H9 (cell line): ENCODE measurements at regions not wholly inside any gene's neighbourhood (a gene's known extent, or its start where the extent isn't known, plus 50 kb on each side); places are given as distances from the start of the nearest gene placed in this dataset.

Source experiments
- DNase-seq: peaks from one replicate; pipeline ENCODE4 v3.0.0-alpha.2; 2017
- H2AFZ ChIP-seq: one replicate; pipeline ENCODE4 v1.6.1; 2013; ENCODE audit warnings: mild to moderate bottlenecking, low read length, control low read depth, moderate library complexity
- H2AK5ac ChIP-seq: 2 replicates; pipeline ENCODE4 v1.6.1; 2013; ENCODE audit warnings: low read length, control low read depth, mixed read lengths; ENCODE audit not compliant: insufficient read length
- H2BK120ac ChIP-seq: one replicate; pipeline ENCODE4 v1.6.1; 2013; ENCODE audit warnings: low read depth, mild to moderate bottlenecking, low read length, control low read depth, inconsistent platforms; ENCODE audit not compliant: poor library complexity, severe bottlenecking
- H2BK12ac ChIP-seq: 2 replicates; pipeline ENCODE4 v1.6.1; 2013; ENCODE audit warnings: low read length, control low read depth, mixed read lengths, low read depth; ENCODE audit not compliant: insufficient read length
- H2BK15ac ChIP-seq: 2 replicates; pipeline ENCODE4 v1.6.1; 2013; ENCODE audit warnings: low read depth, low read length, control low read depth
- H2BK20ac ChIP-seq: one replicate; pipeline ENCODE4 v1.6.1; 2013; ENCODE audit warnings: low read depth, mild to moderate bottlenecking, low read length, control low read depth, inconsistent platforms; ENCODE audit not compliant: poor library complexity, severe bottlenecking
- H2BK5ac ChIP-seq: 2 replicates; pipeline ENCODE4 v1.6.1; 2013; ENCODE audit warnings: low read length, control low read depth, mixed read lengths; ENCODE audit not compliant: insufficient read length
- H3K14ac ChIP-seq: 2 replicates; pipeline ENCODE4 v1.6.1; 2013; ENCODE audit warnings: low read length, control low read depth; ENCODE audit not compliant: insufficient read depth
- H3K18ac ChIP-seq: 2 replicates; pipeline ENCODE4 v1.6.1; 2013; ENCODE audit warnings: low read depth, mild to moderate bottlenecking, mixed read lengths, low read length, control low read depth; ENCODE audit not compliant: insufficient read length
- H3K23ac ChIP-seq: 2 replicates; pipeline ENCODE4 v1.6.1; 2013; ENCODE audit warnings: low read length, control low read depth, mixed read lengths, low read depth; ENCODE audit not compliant: insufficient read length
- H3K23me2 ChIP-seq: 2 replicates; pipeline ENCODE4 v1.6.1; 2013; ENCODE audit warnings: low read depth, mild to moderate bottlenecking, mixed read lengths, low read length, control low read depth; ENCODE audit not compliant: insufficient read length, poor library complexity, severe bottlenecking
- H3K27ac ChIP-seq: 2 replicates; pipeline ENCODE4 v1.5.1; 2013; ENCODE audit warnings: low read length, control low read depth, mixed read lengths, low read depth; ENCODE audit not compliant: insufficient read length
- H3K27me3 ChIP-seq: 2 replicates; pipeline ENCODE4 v1.6.1; 2013; ENCODE audit warnings: low read length, control low read depth, inconsistent platforms; ENCODE audit not compliant: insufficient read depth
- H3K4ac ChIP-seq: 2 replicates; pipeline ENCODE4 v1.6.1; 2013; ENCODE audit warnings: low read depth, mild to moderate bottlenecking, control low read depth, inconsistent platforms, low read length, moderate library complexity
- H3K4me1 ChIP-seq: 2 replicates; pipeline ENCODE4 v1.6.1; 2013; ENCODE audit warnings: low read length, control low read depth, inconsistent platforms; ENCODE audit not compliant: insufficient read depth
- H3K4me2 ChIP-seq: 2 replicates; pipeline ENCODE4 v1.6.1; 2013; ENCODE audit warnings: low read length, control low read depth, mixed read lengths; ENCODE audit not compliant: insufficient read length, insufficient read depth
- H3K56ac ChIP-seq: 2 replicates; pipeline ENCODE4 v1.6.1; 2013; ENCODE audit warnings: low read depth, mild to moderate bottlenecking, mixed read lengths, low read length, control low read depth; ENCODE audit not compliant: insufficient read length
- H3K79me1 ChIP-seq: 2 replicates; pipeline ENCODE4 v1.6.1; 2013; ENCODE audit warnings: low read depth, mild to moderate bottlenecking, moderate library complexity, low read length, control low read depth, inconsistent platforms; ENCODE audit not compliant: insufficient read depth, poor library complexity, severe bottlenecking
- H3K79me2 ChIP-seq: 2 replicates; pipeline ENCODE4 v1.6.1; 2013; ENCODE audit warnings: low read length, control low read depth, inconsistent platforms; ENCODE audit not compliant: insufficient read depth
- H3K9ac ChIP-seq: 2 replicates; pipeline ENCODE4 v1.6.1; 2013; ENCODE audit warnings: low read length, control low read depth, mixed read lengths; ENCODE audit not compliant: insufficient read length; ENCODE audit errors: extremely low read depth
- H3K9me3 ChIP-seq: one replicate; pipeline ENCODE4 v1.6.1; 2013; ENCODE audit warnings: low read depth, low read length, inconsistent platforms; ENCODE audit not compliant: control insufficient read depth
- H3T11ph ChIP-seq: one replicate; pipeline ENCODE4 v1.6.1; 2013; ENCODE audit warnings: mild to moderate bottlenecking, low read length, control low read depth, inconsistent platforms
- H4K20me1 ChIP-seq: one replicate; pipeline ENCODE4 v1.6.1; 2013; ENCODE audit not compliant: control insufficient read depth, insufficient read length, insufficient read depth
- H4K5ac ChIP-seq: 2 replicates; pipeline ENCODE4 v1.6.1; 2013; ENCODE audit warnings: low read depth, mild to moderate bottlenecking, mixed read lengths, low read length, control low read depth; ENCODE audit not compliant: insufficient read length
- H4K8ac ChIP-seq: replicated peaks from 2 replicates; pipeline ENCODE4 v1.6.1; 2013; ENCODE audit warnings: low read length, control low read depth, mixed read lengths, low read depth; ENCODE audit not compliant: insufficient read length
- H4K91ac ChIP-seq: 2 replicates; pipeline ENCODE4 v1.6.1; 2013; ENCODE audit warnings: low read depth, mild to moderate bottlenecking, moderate library complexity, mixed read lengths, low read length, control low read depth; ENCODE audit not compliant: insufficient read length
- H3K27ac Mint-ChIP-seq, 3 experiments: 2 replicates in 2 of 3; 3 replicates in 1 of 3; pipeline ENCODE4 v1.8.0; 2020 to 2021; ENCODE audit warnings: mixed read lengths in 3 of 3, mild to moderate bottlenecking in 1 of 3, moderate library complexity in 1 of 3
- H3K27me3 Mint-ChIP-seq: 2 replicates; pipeline ENCODE4 v1.8.0; 2021; ENCODE audit warnings: low read depth, mild to moderate bottlenecking, moderate library complexity, mixed read lengths
- H3K36me3 Mint-ChIP-seq, 3 experiments: 2 replicates in 2 of 3; 3 replicates in 1 of 3; pipeline ENCODE4 v1.8.0; 2020 to 2021; ENCODE audit warnings: low read depth in 3 of 3, mixed read lengths in 3 of 3; ENCODE audit not compliant: insufficient read depth in 1 of 3
- H3K4me1 Mint-ChIP-seq, 2 experiments: 2 replicates each; pipeline ENCODE4 v1.8.0; 2020; ENCODE audit warnings: mixed read lengths in 2 of 2
- H3K4me3 Mint-ChIP-seq, 2 experiments: 2 replicates in 1 of 2; 3 replicates in 1 of 2; pipeline ENCODE4 v1.8.0; 2020 to 2021; ENCODE audit warnings: mild to moderate bottlenecking in 2 of 2, mixed read lengths in 2 of 2, moderate library complexity in 1 of 2
- H3K9me3 Mint-ChIP-seq, 2 experiments: 2 replicates in 1 of 2; 3 replicates in 1 of 2; pipeline ENCODE4 v1.8.0; 2020; ENCODE audit warnings: mild to moderate bottlenecking in 2 of 2, mixed read lengths in 2 of 2, moderate library complexity in 1 of 2
- CTCF ChIP-seq: fragments of 200-600 bp; sonication (generic); conservative IDR thresholded peaks from 3 replicates; pipeline ENCODE4 v1.8.0; 2021; ENCODE audit warnings: antibody characterized with exemption, mild to moderate bottlenecking
- WGBS: extraction: QIAGEN DNeasy Blood & Tissue Kit; methylation state at CpG from one replicate; pipeline ENCODE4 v1.1.7; 2013; ENCODE audit warnings: missing lambda C conversion rate, low lambda C conversion rate, mixed read lengths; ENCODE audit not compliant: insufficient read length; ENCODE audit errors: extremely low coverage; 5-methylcytosine and 5-hydroxymethylcytosine counted together

- no peak overlapping the region for H2BK12ac ChIP-seq
- H3K9me3 ChIP-seq: no peaks in the 10 kb centered on the region
- no peak overlapping the region for H2BK15ac ChIP-seq
- no peak overlapping the region for H2BK5ac ChIP-seq
- no peaks in the 10 kb centered on the region for H3K36me3 Mint-ChIP-seq
- H3K27me3 Mint-ChIP-seq: no peaks in the 10 kb centered on the region
- H4K91ac ChIP-seq: no peak overlapping the region
- no peak overlapping the region for H3T11ph ChIP-seq
- H3K27ac Mint-ChIP-seq: no peak overlapping the region
- no peak overlapping the region for H3K4me3 Mint-ChIP-seq
- no peak overlapping the region for H3K27ac ChIP-seq
- no peak overlapping the region for H3K23ac ChIP-seq
- no peak overlapping the region for H2AK5ac ChIP-seq
- no peaks in the 10 kb centered on the region for H3K79me2 ChIP-seq
- H3K4me2 ChIP-seq: no peak overlapping the region
- H3K14ac ChIP-seq: no peak overlapping the region
- H3K27me3 ChIP-seq: no peaks in the 10 kb centered on the region
- no peak overlapping the region for H4K5ac ChIP-seq
- no peaks in the 10 kb centered on the region for H3K79me1 ChIP-seq
- no peak overlapping the region for H3K18ac ChIP-seq
- H2BK120ac ChIP-seq: no peak overlapping the region
- no CpG with 5 or more reads among the region's 3 CpGs for WGBS
- no peaks in the 10 kb centered on the region for H3K9me3 Mint-ChIP-seq
- no peak overlapping the region for H2AFZ ChIP-seq
- no peaks in the 10 kb centered on the region for H4K20me1 ChIP-seq
- H3K9ac ChIP-seq: no peak overlapping the region
- no peak overlapping the region for H2BK20ac ChIP-seq
- no peak overlapping the region for H4K8ac ChIP-seq
- no peak for DNase-seq
- no peaks in the 10 kb centered on the region for H3K23me2 ChIP-seq
- TF ChIP-seq CTCF: no peak
- H3K4me1 ChIP-seq: no peaks in the 10 kb centered on the region
- no peaks in the 10 kb centered on the region for H3K4me1 Mint-ChIP-seq
- H3K56ac ChIP-seq: no peak overlapping the region
- H3K4ac ChIP-seq: no peak overlapping the region
These were observed 541.5 kb upstream of the ZWINT start for GRCh38 chr10:56902554-56902953.
